ENCODE measurements at regions not wholly inside any gene's neighbourhood (a gene's known extent, or its start where the extent isn't known, plus 50 kb on each side); places are given as distances from the start of the nearest gene placed in this dataset.
"Not testable (repeated sequence)": the region's sequence is repeated elsewhere in the genome, so short reads cannot be mapped to it uniquely, and the experiment has no call there.

DNA sequence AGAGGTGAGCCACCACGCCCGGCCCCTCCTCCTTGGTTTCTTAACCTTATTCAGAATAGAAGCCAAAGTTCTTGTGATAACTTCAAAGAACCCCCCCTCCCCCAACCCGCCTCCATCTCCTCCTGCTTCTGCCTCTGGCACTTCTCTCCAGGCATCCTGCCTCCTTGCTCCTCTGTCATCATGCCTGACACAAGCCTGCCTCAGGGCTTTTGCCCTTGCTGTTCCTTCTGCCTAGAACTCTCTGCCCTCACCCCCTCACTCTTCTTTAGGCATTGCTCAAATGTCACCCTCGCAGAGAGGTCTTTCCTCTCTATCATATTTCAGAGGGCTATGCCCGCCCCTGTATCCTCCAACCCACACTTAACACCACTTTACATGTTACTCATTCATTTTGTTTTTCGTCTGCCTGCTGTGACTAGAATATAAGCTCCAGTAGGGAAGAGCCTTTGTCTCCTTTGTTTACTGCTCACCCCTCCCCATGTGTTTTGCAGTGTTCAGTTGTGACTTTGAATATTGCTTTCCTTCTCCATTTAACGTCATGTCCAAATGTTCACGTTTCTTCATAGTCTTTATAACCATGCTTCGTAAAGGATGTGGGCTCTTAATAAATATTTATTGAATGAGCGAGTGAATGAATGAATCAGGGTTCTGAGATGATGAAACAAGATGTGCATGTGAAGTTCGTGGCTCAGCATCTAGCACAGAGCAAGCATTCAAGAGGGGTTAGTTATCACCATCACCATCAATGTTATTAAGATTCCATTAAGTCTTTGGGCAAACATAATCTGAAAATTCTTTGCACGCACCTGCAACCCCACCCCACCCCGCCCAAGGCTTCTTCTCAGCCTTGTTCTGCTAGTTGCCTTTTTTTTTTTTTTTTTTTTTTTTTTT, 186.2 kb upstream of the WSCD1 start:
- intact Hi-C loops (cut with DNase I), result no loop called here
- DNase-seq (ENCODE audit: low spot score), result no peak

DNA sequence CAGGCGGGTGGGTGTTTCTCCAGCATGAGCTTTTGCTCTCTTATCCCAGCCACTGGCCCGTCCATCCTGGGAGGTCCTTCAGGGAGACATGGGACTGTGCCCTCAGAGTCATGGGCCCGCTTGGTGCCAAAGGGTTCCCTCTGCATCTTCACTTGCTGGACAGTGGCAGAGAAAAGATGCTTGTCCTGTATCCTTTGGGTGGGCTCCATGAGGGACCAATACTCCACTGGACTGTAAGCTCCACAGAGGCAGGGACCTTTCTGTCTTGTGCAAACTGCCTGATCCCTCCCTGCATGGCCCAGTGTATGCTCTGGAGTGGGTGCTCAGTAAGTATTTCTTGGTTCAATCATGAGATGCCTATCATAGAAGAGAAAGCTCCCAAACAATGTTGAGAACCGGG, 184.8 kb upstream of the WSCD1 start:
- intact Hi-C loops (cut with DNase I), result no loop called here

DNA sequence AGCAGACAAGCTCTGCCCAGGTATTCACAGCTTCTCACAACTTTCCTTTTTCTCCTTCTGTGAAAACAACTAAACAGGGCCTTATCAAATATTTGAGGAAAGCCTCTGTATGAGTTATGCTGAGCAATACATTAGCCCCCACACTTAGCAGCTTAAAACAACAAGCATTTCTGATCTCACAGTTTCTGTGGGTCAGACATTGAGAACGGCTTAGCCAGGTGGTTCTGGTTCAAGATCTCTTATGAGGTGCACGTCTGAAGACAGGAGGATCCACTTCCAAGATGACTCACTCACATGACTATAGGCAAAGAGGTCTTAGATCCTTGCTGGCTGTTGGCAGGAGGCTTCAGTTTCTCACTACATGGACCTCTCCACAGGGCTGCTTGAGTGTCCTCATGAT, 181.4 kb upstream of the WSCD1 start:
- intact Hi-C loops (cut with DNase I), result no loop called here
- no peak for DNase-seq (ENCODE audit: low spot score)

More for the DNA sequence above, 184.8 kb upstream of the WSCD1 start:
- DNase-seq (ENCODE audit: low spot score), result no peak

DNA sequence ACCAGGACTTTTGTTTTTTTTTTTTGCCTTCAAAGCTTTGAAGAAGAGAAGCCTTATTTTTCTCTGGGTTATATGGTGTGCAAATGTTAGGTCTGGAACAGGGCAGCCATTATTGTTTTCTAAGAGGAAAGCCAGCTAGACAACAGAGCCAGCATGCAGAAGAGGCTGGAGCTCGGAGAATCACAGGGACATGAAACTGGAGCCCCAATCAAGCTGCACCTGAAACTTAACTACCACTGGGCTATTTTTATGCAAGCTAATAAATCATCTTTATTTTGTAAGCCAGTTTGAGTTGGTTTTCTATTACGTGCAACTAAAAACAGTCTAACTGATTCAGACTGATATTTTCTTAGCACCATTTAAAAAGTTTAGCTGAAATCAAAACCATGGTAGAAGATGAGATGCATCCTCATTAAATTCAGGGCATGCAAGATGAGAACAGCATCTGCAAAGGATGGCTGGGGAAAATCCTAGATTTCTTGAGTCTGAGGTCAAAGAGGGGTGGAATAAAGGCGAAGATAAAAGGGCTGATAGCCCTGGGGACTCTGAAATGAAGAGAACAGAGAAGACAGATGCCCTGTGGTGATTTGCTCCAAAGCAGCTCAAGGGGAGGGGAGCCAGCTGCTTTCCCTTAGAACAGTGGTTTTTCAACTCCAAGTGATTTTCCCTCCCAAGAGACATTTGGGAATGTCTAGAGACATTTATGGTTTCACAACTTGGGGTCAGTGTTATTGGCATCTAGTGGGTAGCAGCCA, 177.1 kb upstream of the WSCD1 start:
- DNase-seq (ENCODE audit: low spot score), result no peak
- intact Hi-C loops (cut with DNase I), result no loop called here

DNA sequence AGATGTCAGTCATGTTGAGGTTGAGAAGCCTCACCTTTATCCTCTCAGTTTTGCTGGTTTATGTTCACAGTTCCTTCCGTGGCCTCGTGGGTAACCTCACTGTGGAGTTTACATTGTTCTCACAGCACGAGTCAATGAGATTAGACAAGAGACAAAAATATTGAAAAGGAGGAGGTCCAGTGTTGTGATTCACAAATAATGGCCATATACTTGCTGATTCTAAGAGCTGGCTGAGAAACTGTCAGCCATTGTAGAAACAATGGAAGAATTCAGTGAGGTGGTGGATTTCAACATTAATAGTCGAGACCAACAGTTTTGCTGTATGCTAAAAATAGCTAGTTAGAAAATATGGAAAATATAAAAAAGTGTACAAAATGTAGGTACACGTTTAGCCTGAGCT, 176.4 kb upstream of the WSCD1 start:
- intact Hi-C loops (cut with DNase I), result no loop called here
- no peak for DNase-seq (ENCODE audit: low spot score)

DNA sequence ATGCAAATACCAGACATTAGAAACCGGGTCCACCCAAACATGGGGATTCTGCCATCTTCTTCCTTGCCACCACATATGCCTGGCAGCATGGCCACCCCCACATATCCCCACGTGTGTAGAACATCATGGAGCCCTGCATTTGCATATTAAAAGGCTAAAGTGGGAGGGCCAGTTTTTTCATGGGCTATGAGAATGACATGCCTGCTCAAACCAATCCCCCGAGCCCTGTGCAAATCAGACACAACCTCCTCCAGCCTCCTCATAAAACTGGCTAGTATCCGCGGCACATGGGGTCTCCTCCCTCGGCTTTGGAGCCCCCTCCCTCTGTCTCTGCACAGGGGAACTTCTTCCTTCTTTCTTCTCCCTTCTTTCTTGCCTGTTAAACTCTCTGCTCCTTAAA, 174.9 kb upstream of the WSCD1 start:
- no peak for DNase-seq (ENCODE audit: low spot score)
- intact Hi-C loops (cut with DNase I), result no loop called here

DNA sequence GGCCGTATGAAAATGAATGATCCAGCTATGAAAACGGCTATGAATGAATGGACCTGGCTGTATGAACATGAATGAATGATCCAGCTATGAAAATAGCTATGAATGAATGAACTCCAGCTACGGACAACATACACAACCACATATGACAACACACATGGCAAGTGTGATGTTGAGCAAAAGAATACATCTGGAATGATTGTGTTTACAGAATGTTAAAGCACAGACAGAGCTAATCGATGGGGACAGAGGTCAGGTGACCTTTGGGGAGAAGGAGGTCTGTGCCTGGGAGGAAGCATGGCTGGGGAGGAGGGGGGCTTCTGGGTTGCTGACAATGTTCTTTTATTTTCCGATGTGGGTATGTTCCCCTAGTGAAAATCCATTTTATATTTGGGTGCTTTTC, 174.0 kb upstream of the WSCD1 start:
- intact Hi-C loops (cut with DNase I), result no loop called here
- no peak for DNase-seq (ENCODE audit: low spot score)

- intact Hi-C loops (cut with DNase I), result no loop called here
Measured at GRCh38 chr17:5897275-5897911, 172.8 kb upstream of the WSCD1 start.

GRCh38 chr17:5897981-5898380, 172.2 kb upstream of the WSCD1 start:
- DNase-seq (ENCODE audit: low spot score); intact Hi-C loops (cut with DNase I): not testable (repeated sequence)

More at GRCh38 chr17:5897275-5897911, 172.8 kb upstream of the WSCD1 start:
- DNase-seq (ENCODE audit: low spot score), result no peak

- DNase-seq (ENCODE audit: low spot score), result no peak
- intact Hi-C loops (cut with DNase I), result no loop called here
Measured at GRCh38 chr17:5898406-5898805, 171.8 kb upstream of the WSCD1 start.

DNA sequence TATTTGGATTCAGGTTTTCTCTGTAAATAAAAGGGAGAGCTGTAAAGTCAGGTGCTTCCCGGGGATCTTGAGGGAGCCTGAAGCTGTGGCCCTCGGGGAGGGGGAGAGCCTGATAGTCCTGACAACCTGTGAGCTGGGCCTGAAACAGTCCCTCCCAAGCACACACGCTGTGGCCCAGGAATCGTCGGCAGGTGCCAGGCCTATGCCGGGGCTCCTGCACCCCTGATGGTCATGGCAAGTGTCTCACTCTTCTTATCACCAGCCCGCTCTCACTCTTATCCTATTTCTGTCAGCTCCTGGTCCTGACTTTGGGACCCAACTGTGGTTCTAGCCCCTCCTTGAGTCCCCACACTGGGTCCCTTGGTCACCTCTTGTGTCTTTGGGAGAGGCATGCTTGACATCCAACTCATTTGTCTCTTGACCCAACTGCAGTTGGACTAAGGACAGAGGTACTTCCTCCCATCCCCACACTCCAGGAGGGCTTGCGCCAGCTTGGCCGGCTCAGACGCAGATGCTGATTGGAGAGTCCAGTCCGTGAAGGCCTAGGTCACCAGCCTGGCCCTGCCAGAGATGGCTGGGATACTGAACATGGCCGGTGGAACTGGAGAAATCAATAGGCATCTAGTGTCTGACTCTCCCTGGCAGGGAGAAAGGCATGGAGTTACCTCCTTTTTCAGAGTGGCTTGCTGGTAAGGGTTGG, 170.5 kb upstream of the WSCD1 start:
- intact Hi-C loops (cut with DNase I), result no loop called here
- DNase-seq (ENCODE audit: low spot score), result no peak

DNA sequence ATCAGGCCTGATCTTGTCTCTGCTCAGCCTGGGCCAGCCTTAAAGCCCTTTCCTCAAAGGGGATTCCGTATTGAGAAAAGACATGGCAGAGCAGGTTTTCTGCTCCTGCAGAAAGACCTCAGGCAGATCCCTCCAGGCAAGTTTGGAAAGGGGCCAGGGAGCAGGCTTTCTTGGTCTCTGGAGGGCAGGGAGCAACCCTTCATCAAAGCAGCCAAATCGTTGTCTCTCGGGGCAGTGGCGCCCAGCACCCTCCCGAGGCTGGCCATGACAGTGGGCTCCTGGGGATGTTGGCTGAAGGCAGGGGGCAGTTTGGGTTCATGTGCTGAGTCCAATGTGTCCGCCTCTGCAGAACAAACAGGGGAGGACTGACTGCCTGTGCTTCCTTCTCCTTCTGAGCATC, 168.4 kb upstream of the WSCD1 start:
- DNase-seq (ENCODE audit: low spot score), result no peak
- intact Hi-C loops (cut with DNase I), result no loop called here

DNA sequence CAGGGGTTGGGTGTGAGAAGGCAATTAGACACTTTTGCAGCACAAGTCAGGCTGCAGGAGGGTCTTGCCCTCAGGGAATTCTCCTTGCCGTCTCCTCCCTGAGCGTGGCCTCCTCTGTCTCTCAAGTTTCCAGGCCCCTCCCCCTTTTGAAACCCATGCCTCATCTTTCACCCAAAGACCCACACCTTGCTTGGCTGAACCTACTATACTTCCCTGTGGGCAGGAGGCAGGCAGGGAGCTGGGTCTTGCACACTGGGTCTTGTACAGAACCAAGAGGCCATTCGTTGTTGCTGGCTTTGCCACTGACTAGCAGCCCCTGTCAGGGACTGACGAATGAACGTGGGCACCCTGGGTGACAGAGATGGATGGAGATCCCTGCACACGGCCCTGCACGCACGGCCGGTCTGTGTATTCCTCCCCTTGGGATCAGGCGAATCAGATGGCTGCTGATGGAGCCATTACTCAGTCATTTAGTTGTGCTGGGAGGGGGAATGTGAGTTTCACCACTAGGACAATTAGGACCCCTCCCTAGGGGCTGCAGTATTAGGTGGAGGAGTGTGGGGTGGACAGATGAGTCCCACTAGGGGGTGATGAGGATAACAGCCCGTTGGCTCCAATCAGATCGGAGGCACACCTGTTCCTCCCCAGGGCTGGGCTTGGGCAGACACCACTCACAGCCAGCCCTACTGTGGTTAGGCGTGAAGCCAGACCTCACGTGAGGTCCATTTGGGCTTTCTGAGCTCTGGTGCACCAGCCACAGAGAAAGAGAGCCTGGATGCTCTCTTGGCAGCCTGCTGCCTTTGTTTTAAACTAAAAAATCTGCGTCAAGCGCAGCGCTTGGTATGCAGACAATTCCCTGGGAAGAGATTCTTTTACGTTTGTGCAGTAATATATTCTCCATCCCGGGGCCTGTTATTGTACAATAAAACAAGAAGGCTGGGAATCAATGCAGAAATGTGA, 167.7 kb upstream of the WSCD1 start:
- no peak for DNase-seq (ENCODE audit: low spot score)
- intact Hi-C loops (cut with DNase I), result no loop called here

GRCh38 chr17:5911919-5912318, 158.3 kb upstream of the WSCD1 start:
- no peak for DNase-seq (ENCODE audit: low spot score)
- intact Hi-C loops (cut with DNase I), result no loop called here

GRCh38 chr17:5913032-5913531, 157.1 kb upstream of the WSCD1 start:
- intact Hi-C loops (cut with DNase I), result no loop called here
- DNase-seq (ENCODE audit: low spot score), result no peak

DNA sequence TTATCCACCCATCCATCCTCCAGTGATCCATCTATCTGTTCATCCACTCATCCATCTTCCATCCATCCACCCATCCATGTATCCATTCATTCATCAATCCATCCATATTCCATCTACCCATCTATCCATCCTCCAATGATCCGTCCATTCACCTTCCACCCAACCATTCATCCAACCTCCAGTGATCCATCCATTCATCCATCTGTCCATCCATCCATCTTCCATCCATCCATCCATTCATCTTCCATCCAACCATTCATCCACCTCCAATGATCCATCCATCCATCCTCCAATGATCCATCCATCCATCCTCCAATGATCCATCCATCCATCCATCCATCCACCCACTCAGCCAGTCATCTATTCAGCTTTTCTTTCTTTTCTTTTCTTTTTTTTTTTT, 156.5 kb upstream of the WSCD1 start:
- intact Hi-C loops (cut with DNase I), result no loop called here
- DNase-seq (ENCODE audit: low spot score), result no peak

DNA sequence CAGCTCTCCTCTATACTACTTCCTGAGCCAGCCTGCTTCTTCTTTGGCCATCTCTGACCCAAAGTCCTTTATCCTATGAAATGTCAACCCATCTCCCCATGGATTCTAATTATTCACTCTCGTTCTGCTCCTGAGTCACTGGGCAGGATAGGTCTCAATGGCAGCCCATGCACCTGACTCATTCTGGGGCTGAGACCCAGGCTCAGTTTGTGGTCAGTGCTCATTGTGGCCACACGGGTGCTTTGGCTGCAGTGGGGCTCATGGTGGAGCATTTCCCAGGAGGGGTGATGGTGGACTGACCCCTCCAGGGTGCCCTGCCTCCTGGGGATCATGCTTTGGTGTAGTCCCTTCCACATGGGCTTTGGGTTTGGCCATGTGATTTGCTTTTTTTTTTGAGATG, 154.8 kb upstream of the WSCD1 start:
- intact Hi-C loops (cut with DNase I), result no loop called here
- DNase-seq (ENCODE audit: low spot score), result no peak

- DNase-seq (ENCODE audit: low spot score), result no peak
- intact Hi-C loops (cut with DNase I), result no loop called here
Measured at GRCh38 chr17:5919089-5919488, 151.1 kb upstream of the WSCD1 start.

All from cardiac septum (tissue), 1 donor.